ENCODE measurements at regions not wholly inside any gene's neighbourhood (a gene's known extent, or its start where the extent isn't known, plus 50 kb on each side); places are given as distances from the start of the nearest gene placed in this dataset.

DNA sequence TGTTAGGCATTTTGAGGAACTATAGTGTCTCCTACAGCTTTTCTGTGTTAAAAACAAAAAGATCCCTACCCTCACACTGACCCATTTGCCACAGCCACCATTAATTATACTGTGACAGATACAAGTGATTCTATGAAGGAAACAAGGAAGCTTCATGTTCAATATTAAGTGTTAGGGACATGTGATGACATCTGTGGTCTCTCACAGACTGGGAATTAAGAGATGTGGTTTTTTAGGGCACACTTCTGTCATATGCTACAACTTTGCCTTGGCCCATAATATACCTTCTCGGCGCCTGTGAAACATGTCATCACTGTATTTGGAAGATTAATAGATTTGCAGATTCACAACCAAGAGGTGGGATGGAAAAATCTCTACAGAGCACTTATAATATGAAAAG, 102.9 kb upstream of the TCF21 start (continued):
- TF ChIP-seq, protein P1, sequence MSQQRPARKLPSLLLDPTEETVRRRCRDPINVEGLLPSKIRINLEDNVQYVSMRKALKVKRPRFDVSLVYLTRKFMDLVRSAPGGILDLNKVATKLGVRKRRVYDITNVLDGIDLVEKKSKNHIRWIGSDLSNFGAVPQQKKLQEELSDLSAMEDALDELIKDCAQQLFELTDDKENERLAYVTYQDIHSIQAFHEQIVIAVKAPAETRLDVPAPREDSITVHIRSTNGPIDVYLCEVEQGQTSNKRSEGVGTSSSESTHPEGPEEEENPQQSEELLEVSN (IDR thresholded peaks at IDR 0.05), result no peak
- TF ChIP-seq POLR2A (IDR thresholded peaks at IDR 0.05; ENCODE audit: control extremely low read depth in 1 of 2, low read depth in 2 of 2, low read length in 2 of 2), result no peak

Data from H1 (cell line).